WTC11 (cell line): ENCODE measurements at regions not wholly inside any gene's neighbourhood (a gene's known extent, or its start where the extent isn't known, plus 50 kb on each side); places are given as distances from the start of the nearest gene placed in this dataset.

Source experiments
- GRHL2 ChIP-seq: fragments of 250-450 bp; sonication (Bioruptor Pico); IDR thresholded peaks from 2 replicates; pipeline ENCODE4 v1.8.0; 2022; ENCODE audit warnings: mild to moderate bottlenecking, moderate library complexity; ENCODE audit not compliant: insufficient replicate concordance, severe bottlenecking
- MLX ChIP-seq: sonication (generic); formaldehyde crosslinking; IDR thresholded peaks from 2 replicates; pipeline ENCODE4 v1.8.1; 2023; ENCODE audit warnings: mild to moderate bottlenecking, missing genetic modification reagents, moderate library complexity

DNA sequence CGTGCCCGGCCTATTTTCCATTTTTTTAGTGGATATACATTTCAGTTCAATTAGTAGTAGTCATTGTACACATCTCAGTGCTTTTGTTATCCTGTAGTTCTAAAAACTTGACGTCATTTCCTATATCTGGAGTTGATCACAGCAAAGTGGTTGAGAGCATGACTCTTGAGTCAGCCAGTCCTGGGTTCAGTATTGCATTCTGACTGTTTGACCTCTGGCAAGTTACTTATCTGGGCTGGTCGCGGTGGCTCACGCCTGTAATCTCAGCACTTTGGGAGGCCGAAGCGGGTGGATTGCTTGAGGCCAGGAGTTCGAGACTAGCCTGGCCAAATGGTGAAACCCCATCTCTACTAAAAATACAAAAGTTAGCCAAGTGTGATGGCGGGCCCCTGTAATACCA lies 50.4 kb upstream of the PPM1B start (continued):
- TF ChIP-seq MLX (CRISPR knock-in tag) (no peak), GRHL2 (CRISPR knock-in tag) (no peak)
- TF ChIP-seq, all 79 proteins: peak for 0
